HG02973 (cell line): ENCODE measurements at regions not wholly inside any gene's neighbourhood (a gene's known extent, or its start where the extent isn't known, plus 50 kb on each side); places are given as distances from the start of the nearest gene placed in this dataset.

ENCODE experiments used
- ATAC-seq: cut with Tn5 transposase; IDR thresholded peaks from one replicate; pipeline ENCODE4 v1.9.1; 2021; ENCODE audit warnings: moderate library complexity; ENCODE audit not compliant: unreplicated experiment

DNA sequence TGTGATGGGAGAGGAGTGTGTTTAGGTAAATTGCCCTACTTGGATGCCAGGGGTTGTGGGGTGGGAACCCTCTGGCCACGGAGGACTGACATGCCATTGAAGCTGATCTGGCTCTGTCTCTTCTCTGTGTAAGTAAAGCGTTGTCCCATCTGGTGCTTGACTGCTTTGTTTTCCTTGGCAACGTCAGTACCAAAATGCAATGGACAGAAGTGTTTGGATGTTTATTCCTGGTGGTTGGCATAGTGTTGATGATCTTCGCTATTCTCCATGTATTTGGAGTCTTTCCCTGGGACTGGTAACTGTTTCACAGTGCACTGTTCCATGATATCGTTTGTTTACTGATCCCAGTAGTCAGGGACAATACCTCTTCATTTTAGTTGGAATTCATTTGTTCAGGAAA, 130.5 kb upstream of the MCTP2 start:
- ATAC-seq: no peak

DNA sequence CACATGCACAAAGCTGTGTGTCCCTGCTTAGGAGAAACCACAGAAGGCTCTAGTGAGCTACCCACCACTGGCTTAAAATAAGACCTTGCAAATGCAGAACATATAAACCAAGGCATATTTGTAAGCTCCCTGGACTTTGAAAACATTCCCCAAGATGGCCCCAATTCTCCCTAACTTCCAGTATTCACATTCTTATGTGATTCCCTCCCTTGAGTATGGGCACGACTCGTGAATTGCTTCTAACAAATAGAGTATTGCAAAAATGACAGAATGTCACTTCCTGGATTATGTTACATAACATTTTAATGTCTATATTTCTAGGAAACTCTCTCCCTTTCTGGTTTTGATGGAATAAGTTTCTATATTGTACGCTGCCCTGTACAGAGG, 131.8 kb upstream of the MCTP2 start:
- no peak for ATAC-seq

DNA sequence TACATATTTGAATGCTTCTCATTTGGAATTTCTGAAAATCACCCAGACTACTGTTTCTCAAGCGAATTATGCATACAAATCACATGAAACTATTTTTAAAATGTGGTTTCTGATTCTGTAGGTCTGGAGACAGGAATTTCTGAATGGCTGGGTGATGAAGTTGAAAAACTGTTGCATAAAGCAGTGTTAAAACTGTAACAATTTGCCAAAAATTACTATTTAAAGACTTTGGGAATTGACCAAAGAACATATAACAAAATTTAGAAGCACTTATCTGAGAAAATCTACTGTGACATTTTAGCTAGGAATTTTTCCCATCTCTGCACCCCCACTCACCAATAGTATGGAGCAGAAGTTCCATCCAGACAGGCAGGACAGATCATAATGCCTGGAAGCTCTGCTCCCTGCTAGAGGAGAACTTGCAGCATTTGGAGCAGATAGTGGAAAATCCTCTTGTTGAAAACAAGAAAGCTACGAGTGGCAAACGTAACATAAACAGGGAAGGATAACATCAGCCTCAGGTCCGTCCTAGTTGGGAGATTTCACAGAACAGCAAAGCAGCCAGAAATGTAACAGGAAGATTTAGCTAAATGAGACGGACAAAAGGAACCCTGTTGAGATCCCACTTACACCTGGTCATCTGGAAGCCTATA, 132.3 kb upstream of the MCTP2 start:
- ATAC-seq: no peak

DNA sequence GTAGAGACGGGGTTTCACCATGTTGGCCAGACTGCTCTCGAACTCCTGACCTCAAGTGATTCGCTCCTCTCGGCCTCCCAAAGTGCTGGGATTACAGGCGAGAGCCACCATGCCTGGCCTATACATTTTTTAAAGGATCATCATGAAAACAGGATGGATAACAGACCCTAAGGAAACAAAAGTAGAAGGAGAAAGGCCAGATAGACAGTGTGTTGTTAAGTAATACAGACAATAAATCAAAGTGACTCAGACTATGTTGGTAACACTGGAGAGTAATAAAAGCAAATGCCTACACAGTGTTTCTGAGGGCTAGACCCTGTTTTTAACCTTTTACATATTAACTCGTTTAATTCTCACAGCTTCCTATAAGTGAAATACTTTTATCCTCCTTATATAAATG, 133.8 kb upstream of the MCTP2 start:
- no peak for ATAC-seq

DNA sequence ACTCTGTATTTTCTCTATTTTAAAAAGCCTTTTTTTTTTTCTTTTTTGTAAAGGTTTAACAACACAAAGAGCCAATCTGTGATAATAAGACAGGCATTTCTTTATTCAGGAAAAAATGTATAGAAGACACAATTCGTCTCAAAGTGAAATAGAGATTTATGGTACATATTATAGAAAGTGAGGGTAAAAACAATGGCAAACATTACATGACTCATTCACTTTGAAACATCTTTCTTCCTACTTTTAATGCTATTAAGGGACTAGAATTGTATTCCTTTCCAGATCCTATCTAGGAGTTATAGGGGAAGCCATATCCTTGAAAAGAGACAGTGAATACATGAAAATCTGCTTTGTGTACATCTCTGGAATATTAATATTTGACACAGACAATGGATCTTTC, 137.1 kb upstream of the MCTP2 start:
- ATAC-seq: no peak

DNA sequence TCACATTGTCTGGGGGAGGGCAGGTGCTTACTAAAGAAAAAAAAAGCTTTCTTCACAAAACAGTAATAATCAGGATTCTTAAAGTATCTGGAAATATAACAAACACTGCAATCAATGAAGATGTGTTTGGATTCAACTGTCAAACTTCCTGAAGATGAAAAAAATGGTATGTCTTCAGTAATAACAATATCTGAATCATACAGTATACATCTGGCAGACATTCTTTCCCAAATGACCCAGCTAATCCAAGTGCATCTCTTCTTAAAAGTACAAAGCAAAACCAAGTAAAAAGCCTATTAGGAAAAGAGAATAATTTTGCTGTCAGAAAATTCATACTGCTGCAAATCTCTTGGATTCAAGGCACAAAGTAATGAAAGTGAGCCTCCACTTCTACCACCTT, 145.0 kb upstream of the MCTP2 start:
- no peak for ATAC-seq

DNA sequence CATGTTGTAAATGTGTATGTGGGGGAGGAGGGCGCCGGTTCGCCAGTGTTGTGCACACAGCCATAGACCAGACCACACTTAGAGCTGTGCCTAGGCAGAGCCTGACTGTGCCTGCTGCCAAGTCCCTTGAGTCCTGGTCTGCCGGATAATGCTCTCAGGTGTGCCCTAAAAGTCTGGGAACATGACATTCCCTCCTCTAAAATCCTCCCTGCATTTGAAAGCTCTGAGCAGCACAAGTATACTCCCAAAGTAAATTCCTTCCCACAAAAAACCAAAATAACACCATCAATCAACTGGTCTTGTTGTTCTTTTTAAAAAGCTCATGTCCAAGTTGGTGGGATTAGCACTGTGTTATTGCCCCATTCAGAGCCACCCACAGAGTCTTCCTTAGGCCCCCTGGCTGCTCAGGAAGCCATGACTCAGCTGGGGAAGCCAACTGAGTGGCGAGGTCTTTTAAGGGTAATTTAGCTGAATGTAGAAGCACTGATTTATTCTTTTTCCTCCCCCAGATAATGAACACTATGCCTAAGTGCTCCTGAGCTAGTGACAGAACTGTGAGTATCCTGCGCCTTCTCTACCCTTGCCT, 147.8 kb upstream of the MCTP2 start:
- no peak for ATAC-seq

DNA sequence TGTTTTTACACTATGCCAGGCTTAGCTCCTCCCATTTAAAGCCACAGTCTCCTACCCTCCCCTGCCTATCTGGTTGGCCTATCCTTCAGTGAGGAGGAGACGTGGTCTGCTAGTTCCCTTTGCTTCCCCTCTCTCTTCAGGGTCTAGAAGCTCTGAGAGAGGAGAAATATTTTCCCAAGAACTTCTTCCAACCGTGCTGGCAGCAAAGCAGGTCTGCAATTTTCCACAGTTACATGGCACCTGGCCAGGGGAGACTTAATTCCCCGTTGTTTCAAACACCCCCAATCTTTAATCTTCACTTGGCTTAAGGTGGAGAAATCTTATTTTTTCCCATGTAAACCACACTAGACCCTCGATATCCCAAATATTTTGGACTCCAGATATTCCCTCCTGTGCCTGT, 149.5 kb upstream of the MCTP2 start:
- no peak for ATAC-seq

DNA sequence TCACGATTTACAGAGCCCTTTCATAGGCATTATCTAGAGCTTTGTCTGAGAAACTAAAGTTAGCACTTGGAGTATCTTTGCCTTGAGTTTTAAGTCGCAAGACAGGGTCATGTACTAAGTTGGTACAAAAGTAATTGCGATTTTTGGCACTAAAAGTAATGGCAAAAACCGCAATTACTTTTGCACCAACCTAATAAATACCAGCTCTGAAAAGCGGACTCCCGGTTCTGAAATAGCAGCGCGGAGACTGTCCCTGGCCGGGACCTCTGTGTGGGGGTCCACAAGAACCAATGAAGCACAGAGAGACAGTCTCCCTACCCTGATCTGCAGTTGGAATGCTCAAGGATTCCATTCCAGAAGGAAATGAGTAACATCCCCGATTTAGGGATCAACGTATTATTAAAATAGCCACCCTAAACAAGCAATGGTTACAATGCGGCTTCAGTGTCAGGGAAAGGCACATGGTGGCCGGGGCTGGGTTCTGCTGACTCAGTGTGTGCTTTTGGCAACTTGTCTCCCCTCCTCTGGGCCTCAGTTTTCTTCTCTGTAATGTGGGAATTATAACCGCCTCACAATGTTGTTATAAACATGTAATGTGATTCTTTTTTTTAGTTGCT, 150.3 kb upstream of the MCTP2 start:
- no peak for ATAC-seq

DNA sequence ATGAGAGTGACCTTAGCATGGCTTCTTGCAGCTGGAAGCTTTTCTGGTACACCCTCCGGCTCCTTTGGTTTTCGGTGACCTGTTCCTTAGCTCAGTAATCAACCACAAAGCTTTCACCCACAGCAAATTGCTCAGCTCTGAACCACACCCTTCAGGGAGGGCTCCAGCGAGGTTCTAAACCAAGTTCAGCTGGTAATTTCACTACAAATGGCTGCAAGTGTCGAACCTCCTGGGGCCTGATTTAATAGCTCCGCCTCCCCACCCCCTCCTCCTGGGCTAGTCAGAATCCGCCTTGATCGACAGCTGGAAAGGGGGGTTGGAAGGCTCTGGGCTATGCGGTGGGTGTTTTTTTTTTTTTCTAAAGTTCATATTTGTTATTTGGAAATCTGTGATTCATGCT, 150.9 kb upstream of the MCTP2 start:
- ATAC-seq: no peak

DNA sequence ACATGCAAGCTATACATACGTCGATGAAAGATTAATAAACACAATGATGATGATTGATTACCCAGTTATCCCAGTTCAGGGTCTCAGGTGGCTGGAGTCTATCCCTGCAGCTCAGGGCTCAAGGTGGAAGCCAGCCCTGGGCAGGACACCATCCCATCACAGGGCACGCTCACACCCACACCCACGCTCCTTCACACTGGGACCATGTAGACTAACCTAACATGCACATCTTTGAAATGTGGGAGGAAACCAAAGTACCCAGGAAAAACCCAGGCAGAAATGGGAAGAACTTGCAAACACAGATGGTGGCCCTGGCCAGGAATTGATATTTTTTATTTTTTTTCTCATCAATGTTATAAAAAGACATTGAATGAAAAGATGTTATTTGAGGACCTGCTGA, 151.4 kb upstream of the MCTP2 start:
- ATAC-seq: no peak

DNA sequence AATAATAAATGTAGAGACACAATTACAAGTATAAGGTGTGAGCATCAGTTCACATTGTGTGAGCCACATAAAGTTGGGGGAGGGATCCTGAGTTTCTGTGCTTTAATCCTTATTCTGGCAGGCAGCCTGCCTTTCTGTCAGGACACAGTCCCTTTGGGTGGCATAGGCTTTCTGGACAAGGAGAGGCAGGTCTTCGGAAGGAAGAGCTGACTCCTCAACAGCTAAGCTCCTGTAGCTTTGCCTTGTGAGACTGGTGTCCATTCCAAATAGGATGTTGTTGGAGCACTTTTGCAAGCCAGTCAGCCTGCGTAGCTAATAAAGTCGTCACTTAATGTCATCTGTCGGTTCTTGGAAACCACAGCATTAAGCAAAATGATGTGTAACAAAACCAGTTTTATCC, 151.9 kb upstream of the MCTP2 start:
- ATAC-seq: no peak

DNA sequence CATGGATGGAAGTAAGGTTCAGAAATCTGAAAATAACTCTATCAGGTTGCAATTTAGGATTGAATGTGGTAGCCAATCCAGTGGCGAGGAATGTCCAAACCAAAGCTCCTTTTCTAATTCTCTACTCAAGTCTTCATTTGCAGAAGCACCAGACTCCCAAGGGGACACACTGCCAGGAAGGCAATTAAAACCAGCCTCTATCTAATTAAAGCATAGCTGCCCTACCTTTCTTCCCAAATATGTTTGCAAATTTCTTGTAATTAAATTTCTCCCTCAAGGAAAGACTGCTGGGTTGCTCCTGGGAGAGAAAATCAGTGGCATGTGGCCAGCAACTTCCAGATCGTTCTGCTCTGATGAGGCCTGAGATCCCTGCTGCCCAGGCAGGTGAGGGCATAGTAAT, 153.4 kb upstream of the MCTP2 start:
- ATAC-seq: no peak

DNA sequence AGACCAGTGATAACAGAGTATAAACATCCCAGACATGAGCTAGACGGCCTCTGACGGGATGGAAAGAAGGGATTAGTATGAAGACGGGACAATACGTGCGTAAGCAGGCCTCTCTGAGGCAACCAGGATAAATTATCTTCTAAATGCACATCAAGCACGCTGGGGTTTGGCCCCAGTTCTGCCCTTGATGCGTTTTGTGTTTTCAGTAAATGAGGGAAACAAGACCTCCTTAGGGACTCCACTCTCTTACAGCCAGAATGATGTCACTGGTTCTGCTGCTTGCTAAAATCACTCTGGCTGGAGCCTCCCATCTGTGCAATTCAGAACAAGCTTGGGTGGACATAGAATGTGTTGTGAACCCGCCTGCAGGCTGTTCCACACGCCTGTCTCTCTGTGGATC, 156.0 kb upstream of the MCTP2 start:
- ATAC-seq: no peak

DNA sequence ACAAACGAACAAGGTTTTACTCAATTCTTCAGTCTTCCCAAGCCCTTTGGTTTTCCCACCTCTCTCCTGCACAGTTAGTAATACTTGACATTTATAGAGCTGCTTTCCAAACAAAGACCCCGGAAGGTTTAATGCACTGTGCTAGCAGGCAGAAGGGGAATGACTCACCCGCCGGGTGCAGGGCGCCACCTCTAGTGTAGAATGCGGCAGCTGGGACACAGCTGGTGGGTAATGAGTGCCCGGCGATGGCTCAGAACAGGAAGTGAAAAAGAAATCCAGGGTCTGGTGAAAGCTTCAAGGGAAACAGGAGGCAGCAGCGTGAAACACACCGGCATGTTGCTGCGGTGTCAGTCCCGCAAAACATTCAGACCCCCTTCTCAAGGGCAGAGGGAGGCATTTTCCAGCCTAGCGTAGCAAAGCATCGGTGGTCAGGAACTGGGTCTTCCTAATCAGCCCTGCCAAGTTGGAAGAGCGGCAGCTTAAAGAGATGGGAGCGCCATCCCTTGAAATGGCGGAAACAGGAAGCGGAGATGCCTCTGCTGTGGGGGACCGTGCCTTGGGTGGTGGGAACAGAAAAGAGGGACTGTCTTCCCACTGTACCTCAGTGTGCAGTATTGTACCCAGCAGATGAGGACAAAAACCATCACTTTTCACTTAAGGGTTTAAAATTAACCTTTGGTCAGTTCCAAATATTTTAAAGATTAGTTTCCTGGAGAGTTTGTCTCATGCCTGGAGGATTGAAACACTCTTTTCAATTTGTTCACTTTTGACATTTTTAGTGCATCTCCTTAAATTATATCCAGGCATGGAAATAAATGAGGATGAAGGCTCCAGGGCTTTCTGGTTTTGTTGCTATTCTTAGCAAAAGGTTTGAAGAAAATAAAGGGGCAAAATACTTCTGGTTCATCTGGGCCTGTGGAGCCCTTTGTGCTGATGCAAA, 160.7 kb upstream of the MCTP2 start:
- no peak for ATAC-seq

DNA sequence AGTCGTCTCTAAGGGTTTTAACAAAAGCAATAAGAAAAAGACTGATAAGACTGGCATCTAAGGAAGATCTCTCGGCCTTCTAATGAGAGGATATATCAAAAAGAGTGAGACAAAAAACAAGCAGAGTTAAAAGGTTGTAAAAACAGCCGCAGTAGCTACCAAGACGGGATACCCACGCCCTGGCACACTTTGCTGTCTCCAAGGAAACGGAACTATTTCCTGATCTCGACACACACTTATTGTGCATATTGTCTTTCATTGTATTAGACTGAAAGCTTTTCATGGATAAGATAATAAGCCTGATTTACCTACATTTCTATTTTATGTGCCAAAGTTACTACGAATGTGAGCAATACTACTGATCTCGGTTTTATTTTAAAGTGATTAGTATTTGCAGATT, 161.5 kb upstream of the MCTP2 start:
- no peak for ATAC-seq

DNA sequence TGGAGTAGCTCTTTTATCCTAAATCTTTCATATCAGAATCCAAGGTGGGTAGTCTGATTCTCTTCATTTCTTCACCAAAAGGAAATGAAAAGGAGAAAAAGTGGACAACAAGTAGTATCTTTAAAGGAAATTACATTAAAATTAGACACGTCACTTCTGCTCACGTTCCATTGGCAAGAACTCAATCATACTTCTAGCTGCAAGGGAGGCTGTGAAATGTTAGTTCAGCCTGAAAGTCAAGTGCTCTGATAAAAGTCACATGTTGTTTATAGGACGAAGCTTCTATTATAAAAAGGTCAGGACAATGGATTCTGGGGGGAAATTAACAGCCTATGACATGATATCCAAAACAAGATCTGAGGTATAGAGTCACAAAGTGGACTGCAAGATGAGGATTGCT, 164.6 kb upstream of the MCTP2 start:
- no peak for ATAC-seq

DNA sequence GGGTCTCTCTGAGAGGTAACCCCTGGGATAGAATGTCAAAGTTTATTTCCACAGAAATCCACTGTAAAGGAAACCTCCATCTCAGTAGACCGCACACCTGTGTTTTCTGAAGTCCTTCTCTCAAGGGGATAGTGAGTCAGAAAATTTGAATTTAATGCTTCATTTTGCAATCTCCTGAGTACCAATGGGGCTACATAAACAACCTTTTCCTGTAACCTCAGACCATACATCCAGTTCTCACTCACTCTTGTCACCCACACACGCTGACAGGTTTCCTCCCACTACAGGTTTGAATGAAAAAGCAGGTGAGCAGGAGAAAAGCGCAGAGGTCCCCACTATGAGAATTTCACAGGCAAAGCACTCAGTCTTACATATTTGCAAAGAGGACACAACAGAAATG, 165.3 kb upstream of the MCTP2 start:
- ATAC-seq: no peak

DNA sequence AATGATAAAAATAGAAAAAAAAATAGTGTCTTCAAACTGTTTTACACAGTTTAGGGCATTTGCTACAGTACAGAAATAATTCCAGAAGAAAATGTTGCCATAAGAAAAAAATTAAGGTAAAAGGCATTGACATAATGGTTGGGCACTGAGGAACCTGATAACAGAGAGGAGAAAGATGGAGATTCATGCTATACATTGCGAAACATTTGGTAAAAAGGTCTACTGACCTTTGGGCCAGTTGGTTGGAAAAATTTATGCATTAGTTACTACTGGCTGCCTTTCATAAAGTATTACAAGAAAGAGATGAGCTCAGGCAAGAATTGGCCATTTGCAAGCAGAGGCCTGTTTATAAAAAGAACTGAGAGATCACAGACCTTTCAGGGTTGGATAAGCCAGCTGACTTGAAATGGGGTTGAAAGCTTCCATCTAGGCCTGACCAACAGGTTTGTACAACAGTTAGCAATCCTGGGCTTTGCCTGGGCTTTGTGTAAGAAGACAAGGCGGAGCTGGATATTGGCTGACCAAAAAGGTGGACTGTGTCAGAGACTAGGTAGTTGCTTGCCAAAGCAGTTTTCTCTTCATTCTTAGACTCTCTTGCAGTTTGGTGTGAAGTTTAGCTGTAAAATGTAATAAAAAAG, 166.6 kb upstream of the MCTP2 start:
- no peak for ATAC-seq

DNA sequence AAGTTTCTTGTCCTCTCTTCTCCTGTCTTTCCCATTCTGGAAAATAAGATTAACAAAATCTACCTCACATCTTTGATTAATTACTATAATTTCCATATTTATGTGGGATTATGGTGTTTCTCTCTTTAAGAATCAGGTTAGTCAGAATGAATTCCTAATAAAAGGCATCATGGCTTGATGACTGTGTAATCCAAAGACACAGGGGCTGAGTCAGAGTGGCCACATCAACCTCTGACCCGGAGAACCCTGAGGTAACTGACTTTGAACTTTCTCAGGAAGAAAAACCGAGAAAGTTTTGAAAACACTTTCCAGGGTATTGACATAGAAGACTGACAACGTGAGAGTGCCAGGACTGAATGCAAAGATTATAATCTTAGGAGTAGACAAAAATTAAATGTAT, 170.3 kb upstream of the MCTP2 start:
- no peak for ATAC-seq

DNA sequence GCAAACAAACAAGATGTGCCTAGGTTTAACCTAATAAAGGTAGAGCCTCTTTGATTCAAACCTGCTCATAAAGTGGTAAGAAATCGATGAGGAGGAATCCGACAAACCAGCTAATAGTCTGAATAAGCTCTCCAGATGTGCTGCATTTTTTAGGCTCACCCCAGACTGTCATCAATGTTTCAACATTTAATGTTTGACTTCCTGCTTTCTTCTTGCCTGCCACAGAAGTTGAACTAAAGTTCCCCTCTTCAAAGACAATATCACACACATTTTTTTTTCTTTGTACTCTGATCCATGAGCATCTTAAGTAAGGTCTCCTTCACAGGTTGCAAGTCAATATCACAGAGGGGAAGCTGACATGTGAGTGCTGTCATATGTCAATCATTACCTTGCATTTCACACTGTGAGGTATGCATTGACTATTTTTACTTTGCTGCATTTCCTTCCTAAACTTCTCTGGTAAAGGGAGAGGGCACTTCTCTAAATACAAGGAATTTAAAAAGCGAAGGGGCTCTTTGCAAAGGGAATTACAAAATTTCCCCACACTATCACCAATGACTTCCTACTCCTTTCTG, 172.3 kb upstream of the MCTP2 start:
- no peak for ATAC-seq
